Stimulated activated CD4-positive, alpha-beta T cell treated with anti-CD3 and anti-CD28 coated beads, Interleukin-15, amount 100 ng/mL, for 24 hours (primary cell): ENCODE measurements at regions not wholly inside any gene's neighbourhood (a gene's known extent, or its start where the extent isn't known, plus 50 kb on each side); places are given as distances from the start of the nearest gene placed in this dataset.

Source experiments
- DNase-seq: peaks from one replicate; pipeline ENCODE4 v3.0.0-alpha.2; 2020

- DNase-seq = no peak
Observed at GRCh38 chr5:143581649-143582048, 178.2 kb upstream of the NR3C1 start.

GRCh38 chr5:143581147-143581546, 177.7 kb upstream of the NR3C1 start:
- DNase-seq = no peak

DNA sequence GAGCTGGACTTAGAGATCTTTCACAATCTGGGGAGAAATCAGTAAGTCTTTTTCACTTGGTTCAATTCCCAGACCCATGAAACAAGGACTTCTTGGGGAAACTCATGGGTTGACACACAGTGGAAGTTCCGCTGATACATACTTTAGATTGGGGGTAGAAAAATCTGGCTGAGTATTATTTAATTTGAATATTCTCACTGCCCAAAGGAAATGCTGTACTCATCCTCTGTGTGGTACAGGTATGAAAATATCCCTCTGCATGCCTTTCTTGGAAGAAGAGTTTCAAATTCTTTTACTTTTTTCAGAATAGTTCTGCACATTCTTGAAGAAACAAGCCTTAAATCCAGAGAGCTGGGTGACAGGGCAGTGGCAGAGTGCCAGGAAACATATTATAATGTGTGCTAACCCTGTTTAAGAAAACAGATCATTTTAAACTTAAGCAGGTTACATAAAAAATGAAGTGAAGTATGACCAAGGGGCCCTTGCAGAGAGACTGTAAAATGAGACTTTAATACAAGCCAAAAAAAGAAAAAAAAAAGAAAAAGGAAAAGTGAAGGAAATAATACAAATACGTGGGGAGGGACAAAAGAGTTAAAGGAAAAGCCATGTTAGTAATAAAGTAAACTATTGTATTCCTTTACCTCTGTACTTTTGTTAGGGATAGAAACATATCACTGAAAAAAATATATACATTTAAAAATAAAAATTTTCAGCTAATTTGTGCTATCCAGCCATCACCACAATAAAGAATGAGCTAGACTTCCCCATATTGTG, 173.4 kb upstream of the NR3C1 start:
- no peak for DNase-seq

- DNase-seq = no peak
Observed at GRCh38 chr5:143575286-143575685, 171.8 kb upstream of the NR3C1 start.

DNA sequence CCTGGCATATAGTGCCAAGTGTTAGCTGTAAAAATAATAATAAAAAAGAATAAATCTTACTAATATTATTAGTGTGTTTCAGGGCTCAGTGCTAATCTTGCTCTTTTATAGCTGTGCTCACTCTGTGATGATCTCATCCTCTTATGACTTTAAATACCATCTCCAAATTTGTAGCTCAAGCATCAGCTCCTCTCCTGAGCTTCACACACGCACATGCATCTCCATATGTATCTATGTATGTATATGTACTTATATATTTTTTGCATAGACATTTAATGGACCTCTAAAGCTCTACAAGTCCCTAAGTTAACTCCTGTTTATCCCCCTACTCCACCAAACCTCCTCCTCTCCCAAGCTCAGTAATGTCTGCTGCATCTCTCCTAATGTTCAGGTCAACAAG, 170.8 kb upstream of the NR3C1 start:
- DNase-seq = no peak

DNA sequence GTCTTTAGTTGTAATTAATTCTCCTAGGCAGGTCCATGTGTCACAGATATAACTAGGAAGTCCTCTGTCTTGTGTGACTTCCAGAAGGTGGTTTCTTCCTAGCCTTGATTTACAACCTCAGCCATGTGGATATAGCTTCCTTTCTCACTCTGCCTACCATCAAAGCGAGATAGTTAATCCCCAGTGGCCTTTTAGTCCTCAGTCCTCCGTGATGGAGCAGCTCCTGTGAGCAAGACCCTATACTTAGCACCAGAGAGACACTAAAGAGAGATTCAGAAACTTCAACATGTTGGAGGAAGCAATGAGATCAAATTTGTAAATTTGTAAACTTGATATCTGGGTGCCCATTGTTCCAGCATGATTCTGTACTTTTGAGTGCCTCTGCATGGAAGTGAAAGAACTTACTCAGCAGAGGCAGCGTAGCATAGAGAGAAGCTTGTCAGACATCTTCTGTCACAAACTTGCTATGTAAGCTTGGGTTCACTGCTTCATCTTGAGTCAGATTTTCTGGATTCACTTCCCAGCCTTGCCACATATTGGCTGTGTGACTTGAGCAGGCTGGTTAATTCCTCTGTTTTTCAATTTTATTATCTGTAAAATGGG, 170.2 kb upstream of the NR3C1 start:
- no peak for DNase-seq

DNA sequence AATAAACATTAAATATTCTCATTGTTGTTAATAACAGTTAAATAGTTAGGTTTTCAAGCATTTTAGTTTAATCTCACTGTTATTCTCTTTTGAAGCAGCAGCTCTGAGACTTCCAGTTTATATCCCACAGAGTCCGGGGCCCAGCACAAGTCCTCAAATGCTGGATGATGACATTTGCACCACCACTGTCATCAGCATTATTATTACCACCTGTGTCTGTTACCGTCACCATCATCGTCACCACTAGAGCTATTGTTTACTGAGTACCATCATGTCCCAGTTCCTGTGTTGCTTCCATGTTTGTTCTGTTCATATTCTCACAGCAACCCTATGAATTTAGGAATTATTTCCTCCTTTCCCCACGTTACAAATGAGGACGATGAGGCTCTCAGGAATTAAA, 169.2 kb upstream of the NR3C1 start:
- no peak for DNase-seq

- DNase-seq = no peak
Observed at GRCh38 chr5:143571642-143572624, 168.4 kb upstream of the NR3C1 start.

DNA sequence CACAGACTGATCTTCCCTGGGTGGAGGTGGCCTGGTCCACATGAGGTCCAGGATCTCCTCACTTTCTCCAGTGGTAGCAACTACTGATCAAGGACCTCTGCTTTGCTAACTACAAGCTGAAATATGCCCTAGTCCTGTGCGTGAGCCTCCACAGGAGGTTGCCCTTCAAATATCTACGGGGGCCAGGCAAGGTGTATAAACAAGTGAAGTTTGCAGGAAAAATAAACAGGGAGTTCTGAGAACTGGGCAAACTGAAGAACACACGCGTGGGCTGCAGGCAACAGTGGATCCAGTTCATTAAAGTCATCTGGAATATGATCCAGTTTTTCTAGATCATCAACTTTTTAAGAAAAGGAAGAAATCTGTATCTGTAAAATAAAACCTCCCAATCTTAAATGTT, 167.5 kb upstream of the NR3C1 start:
- DNase-seq = no peak

- no peak for DNase-seq
Observed at GRCh38 chr5:143569722-143570567, 166.5 kb upstream of the NR3C1 start.

DNA sequence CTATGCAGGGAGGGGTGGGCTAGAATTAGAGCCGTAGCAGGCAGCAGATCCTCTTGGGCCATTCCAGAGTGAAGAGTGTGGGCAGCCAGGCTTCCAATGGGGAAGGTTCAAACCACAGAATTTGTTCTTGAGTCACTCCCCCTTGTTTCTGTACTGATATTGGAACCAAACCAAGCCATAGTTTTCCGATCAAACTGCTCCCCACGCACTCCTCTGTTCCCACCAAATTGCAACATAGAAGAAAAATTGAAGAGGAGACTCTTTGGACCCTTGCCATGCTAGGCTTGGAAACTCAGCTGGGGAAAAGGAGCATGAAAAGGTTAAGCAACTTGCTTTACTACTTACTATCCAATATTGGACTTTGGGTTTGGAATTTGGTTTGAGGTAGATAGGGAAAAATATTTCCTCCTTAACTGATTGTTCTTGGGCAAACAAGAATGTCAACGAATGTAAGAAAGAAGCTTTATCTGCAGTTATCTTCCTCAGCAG, 165.8 kb upstream of the NR3C1 start:
- no peak for DNase-seq

DNA sequence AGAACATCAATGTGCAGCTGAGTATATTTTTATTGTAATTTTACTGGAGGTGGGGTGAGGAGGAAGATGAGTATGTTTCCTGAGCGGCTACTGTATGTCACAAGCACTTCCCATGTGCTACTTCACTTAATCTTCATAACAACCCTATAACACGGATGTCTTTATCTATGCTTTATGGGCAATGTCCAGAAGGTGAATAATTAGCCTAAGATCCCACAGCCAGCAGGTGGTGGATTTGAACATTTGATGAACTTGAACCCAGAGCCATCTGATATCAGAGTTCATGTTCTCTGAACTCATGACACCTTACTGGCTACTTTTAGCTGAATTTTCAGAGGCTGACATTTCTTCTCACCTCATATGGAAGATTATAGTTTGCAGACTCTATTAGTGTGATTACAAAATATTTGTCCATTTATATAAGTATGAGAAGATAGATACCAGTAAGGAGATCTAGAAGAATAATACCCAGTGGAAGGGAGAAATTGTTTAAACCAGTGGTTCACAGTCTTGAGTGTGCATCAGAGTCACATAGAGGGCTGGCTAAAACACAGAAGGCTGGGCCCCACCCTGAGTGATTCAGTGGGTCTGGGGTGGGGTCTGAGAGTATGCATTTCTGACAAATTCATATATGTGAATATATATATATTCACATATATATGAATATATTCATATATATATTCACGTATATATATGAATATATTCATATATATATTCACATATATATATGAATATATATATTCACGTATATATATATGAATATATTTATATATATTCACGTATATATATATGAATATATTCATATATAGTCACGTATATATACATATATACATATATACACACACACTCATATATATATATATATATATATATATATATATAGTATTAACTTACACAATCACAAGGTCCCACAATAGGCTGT, 164.4 kb upstream of the NR3C1 start:
- no peak for DNase-seq

DNA sequence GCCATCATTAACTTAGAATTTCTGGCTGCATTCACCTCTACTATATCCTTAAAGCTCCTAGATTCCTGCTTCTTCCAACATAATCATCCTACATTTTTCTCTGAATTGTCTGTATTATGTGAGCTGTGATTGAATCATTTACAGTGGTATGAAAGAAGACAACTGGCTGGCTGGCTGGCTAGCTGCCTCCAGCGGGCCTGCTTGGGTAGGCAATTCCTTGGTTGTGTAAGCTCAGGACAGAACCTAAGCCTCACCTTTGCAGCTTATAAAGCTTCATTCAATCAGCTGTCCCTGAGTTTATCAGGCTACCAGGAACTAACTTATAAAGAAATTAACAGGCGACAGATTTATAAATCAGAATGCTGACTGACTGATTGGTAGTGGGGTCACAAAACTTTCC, 162.7 kb upstream of the NR3C1 start:
- no peak for DNase-seq

DNA sequence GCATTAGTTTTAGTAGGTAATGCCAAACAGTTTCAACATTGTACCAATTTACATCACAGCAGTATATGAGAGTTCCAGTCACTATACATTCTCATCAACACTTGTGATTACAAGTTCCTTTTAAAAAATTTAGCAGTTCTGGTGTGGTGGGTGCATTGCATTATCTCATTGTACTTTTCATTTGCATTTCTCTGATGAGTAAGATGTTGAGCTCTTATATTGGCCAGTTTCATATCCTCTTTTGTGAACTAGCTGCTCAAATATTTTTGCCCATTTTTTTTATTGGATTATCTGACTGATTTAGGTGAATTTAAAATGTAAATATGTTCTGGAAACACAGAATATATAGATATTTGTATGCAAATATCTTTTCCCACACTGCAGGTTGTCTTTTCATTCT, 160.9 kb upstream of the NR3C1 start:
- no peak for DNase-seq

- DNase-seq = no peak
Observed at GRCh38 chr5:143562935-143563334, 159.4 kb upstream of the NR3C1 start.

GRCh38 chr5:143561219-143561618, 157.7 kb upstream of the NR3C1 start:
- no peak for DNase-seq

- DNase-seq = no peak
Observed at GRCh38 chr5:143560378-143560777, 156.9 kb upstream of the NR3C1 start.

DNA sequence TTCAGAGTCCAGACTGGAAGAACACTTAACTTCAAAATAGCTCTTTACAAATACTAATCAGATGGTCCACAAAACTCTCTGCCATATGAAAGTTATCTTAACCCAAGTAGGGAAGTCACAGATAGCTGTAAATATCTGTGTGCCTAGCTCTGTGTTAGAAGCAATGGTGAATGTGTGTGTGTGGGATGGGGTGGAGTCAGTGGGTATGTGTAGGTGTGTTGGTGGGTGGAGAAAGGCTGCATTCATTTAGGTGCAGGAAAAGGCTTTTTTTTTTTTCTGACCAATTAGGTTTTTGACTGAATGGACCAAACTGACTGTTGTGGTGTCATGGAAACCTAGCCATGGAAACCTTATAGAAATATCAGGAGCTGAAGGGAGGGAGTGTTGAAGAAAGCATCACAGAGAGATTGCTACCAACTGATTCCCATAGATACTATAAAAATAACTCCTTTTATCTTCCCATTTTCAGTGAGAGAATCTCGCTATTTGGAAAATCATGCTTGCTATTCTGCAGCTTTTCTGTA, 156.2 kb upstream of the NR3C1 start:
- DNase-seq = no peak

GRCh38 chr5:143558048-143558447, 154.6 kb upstream of the NR3C1 start:
- DNase-seq = no peak

DNA sequence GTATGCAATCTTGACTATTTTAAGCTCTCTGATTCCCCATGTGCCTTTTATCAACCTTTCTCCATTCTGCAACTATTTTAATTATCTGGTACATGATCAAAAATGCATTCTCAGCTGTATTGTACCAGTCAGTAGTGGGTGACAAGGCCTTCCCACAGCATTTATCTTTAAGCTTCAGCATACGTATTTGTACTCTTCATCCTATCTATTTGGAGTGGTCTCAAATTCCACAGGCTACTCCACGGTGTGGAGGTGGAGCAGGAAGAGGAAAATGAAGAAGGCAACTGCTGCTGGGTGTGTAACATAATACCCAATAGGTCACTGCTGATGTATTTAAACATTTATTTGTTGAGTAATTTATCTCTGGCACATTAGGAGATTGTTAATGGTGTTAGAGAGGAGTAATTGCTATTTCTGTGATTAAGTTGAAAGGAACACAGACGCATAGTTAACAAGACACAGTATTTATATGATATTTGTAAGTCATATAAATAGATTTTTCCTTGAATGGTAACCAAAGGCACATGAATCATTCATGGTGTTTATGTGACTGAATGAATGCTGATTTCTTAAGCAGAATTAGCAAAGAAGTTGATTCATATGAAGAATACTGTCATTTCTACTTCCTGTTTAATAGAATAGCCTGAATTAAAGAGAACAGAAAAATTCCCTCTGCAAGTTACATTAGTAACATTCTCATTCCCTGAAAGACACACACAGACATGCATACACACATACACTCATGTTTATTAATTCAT, 153.8 kb upstream of the NR3C1 start:
- no peak for DNase-seq
